BE2C (cell line): ENCODE measurements at regions not wholly inside any gene's neighbourhood (a gene's known extent, or its start where the extent isn't known, plus 50 kb on each side); places are given as distances from the start of the nearest gene placed in this dataset.
A peak's percentile ranks its signal among the peaks of the same experiment; 100 is the strongest.
"Not testable (repeated sequence)": the region's sequence is repeated elsewhere in the genome, so short reads cannot be mapped to it uniquely, and the experiment has no call there.

Source experiments
- DNase-seq: peaks from one replicate; pipeline ENCODE4 v3.0.0-alpha.2; 2020
- H3K27me3 ChIP-seq: fragments of 250-450 bp; sonication (Bioruptor Pico); 2 replicates; pipeline ENCODE4 v1.5.1; 2020; ENCODE audit warnings: mild to moderate bottlenecking
- H3K36me3 ChIP-seq: fragments of 250-450 bp; sonication (Bioruptor Pico); 2 replicates; pipeline ENCODE4 v1.5.1; 2020; ENCODE audit warnings: mild to moderate bottlenecking
- H3K4me1 ChIP-seq: fragments of 250-450 bp; sonication (Bioruptor Pico); 2 replicates; pipeline ENCODE4 v1.5.1; 2020
- H3K4me3 ChIP-seq: 2 replicates; pipeline ENCODE4 v1.5.1; 2011; ENCODE audit warnings: low read depth, low read length
- H3K9me3 ChIP-seq: fragments of 250-450 bp; sonication (Bioruptor Pico); 2 replicates; pipeline ENCODE4 v1.5.1; 2020
- CTCF ChIP-seq: IDR thresholded peaks from 2 replicates; pipeline ENCODE4 v1.5.1; 2012; ENCODE audit warnings: mild to moderate bottlenecking, low read depth, low read length

- not testable (repeated sequence) for H3K4me1 ChIP-seq, H3K36me3 ChIP-seq, H3K9me3 ChIP-seq, H3K4me3 ChIP-seq, DNase-seq, H3K27me3 ChIP-seq
Measured at GRCh38 chr13:18677403-18677802, 504.2 kb downstream of the TUBA3C start.

- not testable (repeated sequence) for DNase-seq, H3K4me3 ChIP-seq, H3K27me3 ChIP-seq, H3K9me3 ChIP-seq, H3K36me3 ChIP-seq, H3K4me1 ChIP-seq
Measured at GRCh38 chr13:18675268-18675667, 506.4 kb downstream of the TUBA3C start.

- DNase-seq, H3K36me3 ChIP-seq, H3K27me3 ChIP-seq, H3K9me3 ChIP-seq, H3K4me3 ChIP-seq, H3K4me1 ChIP-seq: not testable (repeated sequence)
Measured at GRCh38 chr13:18673794-18674193, 507.8 kb downstream of the TUBA3C start.

GRCh38 chr13:18666585-18666984, 515.0 kb downstream of the TUBA3C start:
- not testable (repeated sequence) for H3K4me3 ChIP-seq, H3K4me1 ChIP-seq, H3K9me3 ChIP-seq, DNase-seq, H3K27me3 ChIP-seq, H3K36me3 ChIP-seq

GRCh38 chr13:18665716-18666115, 515.9 kb downstream of the TUBA3C start:
- not testable (repeated sequence) for DNase-seq, H3K4me1 ChIP-seq, H3K36me3 ChIP-seq, H3K4me3 ChIP-seq, H3K27me3 ChIP-seq, H3K9me3 ChIP-seq

GRCh38 chr13:18665124-18665523, 516.5 kb downstream of the TUBA3C start:
- not testable (repeated sequence) for DNase-seq, H3K4me1 ChIP-seq, H3K27me3 ChIP-seq, H3K9me3 ChIP-seq, H3K4me3 ChIP-seq, H3K36me3 ChIP-seq

GRCh38 chr13:18663222-18663621, 518.4 kb downstream of the TUBA3C start:
- not testable (repeated sequence) for H3K36me3 ChIP-seq, H3K4me1 ChIP-seq, H3K4me3 ChIP-seq, H3K27me3 ChIP-seq, DNase-seq, H3K9me3 ChIP-seq

- not testable (repeated sequence) for H3K9me3 ChIP-seq, H3K4me3 ChIP-seq, H3K4me1 ChIP-seq, H3K27me3 ChIP-seq, H3K36me3 ChIP-seq
- DNase-seq: peak; percentile 18
Measured at GRCh38 chr13:18643644-18644172, 537.9 kb downstream of the TUBA3C start.

GRCh38 chr13:18628928-18629327, 552.7 kb downstream of the TUBA3C start:
- not testable (repeated sequence) for DNase-seq

GRCh38 chr13:18628428-18628827, 553.2 kb downstream of the TUBA3C start:
- Histone ChIP-seq H3K9me3 (no peaks in the 10 kb centered on the region), H3K36me3 (no peaks in the 10 kb centered on the region), H3K4me3 (no peak overlapping the region), H3K4me1 (no peaks in the 10 kb centered on the region), H3K27me3 (no peaks in the 10 kb centered on the region)
- peak; percentile 25 for DNase-seq
- no peak for TF ChIP-seq CTCF

More at GRCh38 chr13:18628928-18629327, 552.7 kb downstream of the TUBA3C start:
- not testable (repeated sequence) for H3K4me1 ChIP-seq, H3K36me3 ChIP-seq, H3K27me3 ChIP-seq, H3K9me3 ChIP-seq, H3K4me3 ChIP-seq

- not testable (repeated sequence) for H3K4me3 ChIP-seq, H3K36me3 ChIP-seq, DNase-seq, H3K27me3 ChIP-seq, H3K4me1 ChIP-seq, H3K9me3 ChIP-seq
Measured at GRCh38 chr13:18624061-18624460, 557.6 kb downstream of the TUBA3C start.

GRCh38 chr13:18618442-18618841, 563.2 kb downstream of the TUBA3C start:
- H3K27me3 ChIP-seq, H3K4me1 ChIP-seq, DNase-seq, H3K4me3 ChIP-seq, H3K36me3 ChIP-seq, H3K9me3 ChIP-seq: not testable (repeated sequence)

- H3K36me3 ChIP-seq, H3K27me3 ChIP-seq, H3K9me3 ChIP-seq, H3K4me3 ChIP-seq, H3K4me1 ChIP-seq, DNase-seq: not testable (repeated sequence)
Measured at GRCh38 chr13:18610476-18610875, 571.1 kb downstream of the TUBA3C start.

- DNase-seq, H3K36me3 ChIP-seq: not testable (repeated sequence)
Measured at GRCh38 chr13:18609371-18609770, 572.3 kb downstream of the TUBA3C start.

GRCh38 chr13:18608851-18609250, 572.8 kb downstream of the TUBA3C start:
- DNase-seq, H3K4me1 ChIP-seq, H3K4me3 ChIP-seq, H3K36me3 ChIP-seq, H3K9me3 ChIP-seq, H3K27me3 ChIP-seq: not testable (repeated sequence)

More at GRCh38 chr13:18609371-18609770, 572.3 kb downstream of the TUBA3C start:
- H3K27me3 ChIP-seq, H3K4me1 ChIP-seq, H3K9me3 ChIP-seq, H3K4me3 ChIP-seq: not testable (repeated sequence)

- not testable (repeated sequence) for H3K4me1 ChIP-seq, H3K27me3 ChIP-seq, DNase-seq, H3K36me3 ChIP-seq, H3K4me3 ChIP-seq, H3K9me3 ChIP-seq
Measured at GRCh38 chr13:18600366-18600765, 581.3 kb downstream of the TUBA3C start.
